ENCODE measurements at regions not wholly inside any gene's neighbourhood (a gene's known extent, or its start where the extent isn't known, plus 50 kb on each side); places are given as distances from the start of the nearest gene placed in this dataset.
A peak's percentile ranks its signal among the peaks of the same experiment; 100 is the strongest.
"Not testable (repeated sequence)": the region's sequence is repeated elsewhere in the genome, so short reads cannot be mapped to it uniquely, and the experiment has no call there.

GRCh38 chr1:222182641-222183040 is 365.3 kb downstream of the HHIPL2 start:
- Histone ChIP-seq H3K27me3 (ENCODE audit: control insufficient read depth in 1 of 2, insufficient read depth in 2 of 2, low read length in 1 of 2) (no peaks in the 10 kb centered on the region), H3K9me3 (ENCODE audit: control insufficient read depth, low read length) (no peaks in the 10 kb centered on the region), H3K27ac (ENCODE audit: low read depth in 1 of 2, low read length in 2 of 2) (no peak overlapping the region), H3K36me3 (ENCODE audit: control insufficient read depth in 1 of 2, insufficient read depth in 2 of 2, low read length in 1 of 2) (no peaks in the 10 kb centered on the region), H3K4me1 (ENCODE audit: control insufficient read depth in 1 of 2, insufficient read depth in 2 of 2, low read length in 2 of 2) (no peaks in the 10 kb centered on the region), H3K4me3 (ENCODE audit: low read length in 2 of 2) (no peak overlapping the region)
- no peak for ATAC-seq (ENCODE audit: low FRiP score)
- no peak for DNase-seq
- intact Hi-C loops (cut with DNase I), result no loop called here

- H3K4me1 ChIP-seq (ENCODE audit: control insufficient read depth in 1 of 2, insufficient read depth in 2 of 2, low read length in 2 of 2), result no peaks in the 10 kb centered on the region
- no peaks in the 10 kb centered on the region for H3K9me3 ChIP-seq (ENCODE audit: control insufficient read depth, low read length)
- H3K4me3 ChIP-seq (ENCODE audit: low read length in 2 of 2), result no peak overlapping the region
- ATAC-seq (ENCODE audit: low FRiP score) (no peak), DNase-seq (no peak)
- H3K36me3 ChIP-seq (ENCODE audit: control insufficient read depth in 1 of 2, insufficient read depth in 2 of 2, low read length in 1 of 2), result no peaks in the 10 kb centered on the region
- 57 to 92% methylated on average over 1 of the region's 1 CpG for WGBS, 2 donors
- no peak overlapping the region for H3K27ac ChIP-seq (ENCODE audit: low read depth in 1 of 2, low read length in 2 of 2)
- intact Hi-C loops (cut with DNase I), result no loop called here
- H3K27me3 ChIP-seq (ENCODE audit: control insufficient read depth in 1 of 2, insufficient read depth in 2 of 2, low read length in 1 of 2), result no peaks in the 10 kb centered on the region
These were observed 366.7 kb downstream of the HHIPL2 start for GRCh38 chr1:222181191-222181590.

- H3K36me3 ChIP-seq (ENCODE audit: control insufficient read depth in 1 of 2, insufficient read depth in 2 of 2, low read length in 1 of 2); intact Hi-C loops (cut with DNase I); H3K4me1 ChIP-seq (ENCODE audit: control insufficient read depth in 1 of 2, insufficient read depth in 2 of 2, low read length in 2 of 2); ATAC-seq (ENCODE audit: low FRiP score); DNase-seq; H3K27ac ChIP-seq (ENCODE audit: low read depth in 1 of 2, low read length in 2 of 2); H3K27me3 ChIP-seq (ENCODE audit: control insufficient read depth in 1 of 2, insufficient read depth in 2 of 2, low read length in 1 of 2); H3K9me3 ChIP-seq (ENCODE audit: control insufficient read depth, low read length); H3K4me3 ChIP-seq (ENCODE audit: low read length in 2 of 2): not testable (repeated sequence)
- 55 to 62% methylated on average over 4 of the region's 4 CpGs for WGBS, 2 donors
These were observed 370.4 kb downstream of the HHIPL2 start for GRCh38 chr1:222177496-222177895.

GRCh38 chr1:222171005-222171404 is 376.9 kb downstream of the HHIPL2 start:
- intact Hi-C loops (cut with DNase I), result no loop called here
- ATAC-seq (ENCODE audit: low FRiP score), result peak; percentile 36
- H3K9me3 ChIP-seq (ENCODE audit: control insufficient read depth, low read length), result peaks cover 4% of the 10 kb centered on the region

GRCh38 chr1:222168621-222169020 is 379.3 kb downstream of the HHIPL2 start:
- no peak for ATAC-seq (ENCODE audit: low FRiP score)
- Histone ChIP-seq H3K27me3 (ENCODE audit: control insufficient read depth in 1 of 2, insufficient read depth in 2 of 2, low read length in 1 of 2) (no peaks in the 10 kb centered on the region), H3K36me3 (ENCODE audit: control insufficient read depth in 1 of 2, insufficient read depth in 2 of 2, low read length in 1 of 2) (no peaks in the 10 kb centered on the region), H3K4me1 (ENCODE audit: control insufficient read depth in 1 of 2, insufficient read depth in 2 of 2, low read length in 2 of 2) (no peaks in the 10 kb centered on the region), H3K9me3 (ENCODE audit: control insufficient read depth, low read length) (peaks cover 4% of the 10 kb centered on the region), H3K4me3 (ENCODE audit: low read length in 2 of 2) (no peak overlapping the region), H3K27ac (ENCODE audit: low read depth in 1 of 2, low read length in 2 of 2) (no peak overlapping the region)
- intact Hi-C loops (cut with DNase I), result no loop called here
- 63 to 64% methylated on average over 1 of the region's 1 CpG for WGBS, 2 donors
- no peak for DNase-seq

More at GRCh38 chr1:222171005-222171404, 376.9 kb downstream of the HHIPL2 start:
- H3K4me1 ChIP-seq (ENCODE audit: control insufficient read depth in 1 of 2, insufficient read depth in 2 of 2, low read length in 2 of 2), result no peaks in the 10 kb centered on the region
- no peaks in the 10 kb centered on the region for H3K27me3 ChIP-seq (ENCODE audit: control insufficient read depth in 1 of 2, insufficient read depth in 2 of 2, low read length in 1 of 2)
- H3K27ac ChIP-seq (ENCODE audit: low read depth in 1 of 2, low read length in 2 of 2), result no peak overlapping the region
- no peaks in the 10 kb centered on the region for H3K36me3 ChIP-seq (ENCODE audit: control insufficient read depth in 1 of 2, insufficient read depth in 2 of 2, low read length in 1 of 2)
- DNase-seq, result no peak
- 49 to 50% methylated on average over 2 of the region's 2 CpGs for WGBS, 2 donors
- no peak overlapping the region for H3K4me3 ChIP-seq (ENCODE audit: low read length in 2 of 2)

- intact Hi-C loops (cut with DNase I), result no loop called here
These were observed 380.0 kb downstream of the HHIPL2 start for GRCh38 chr1:222167896-222168295.

GRCh38 chr1:222167111-222167510 is 380.8 kb downstream of the HHIPL2 start:
- Histone ChIP-seq H3K4me3 (ENCODE audit: low read length in 2 of 2) (no peak overlapping the region), H3K4me1 (ENCODE audit: control insufficient read depth in 1 of 2, insufficient read depth in 2 of 2, low read length in 2 of 2) (no peaks in the 10 kb centered on the region), H3K9me3 (ENCODE audit: control insufficient read depth, low read length) (peaks cover 4% of the 10 kb centered on the region), H3K36me3 (ENCODE audit: control insufficient read depth in 1 of 2, insufficient read depth in 2 of 2, low read length in 1 of 2) (no peaks in the 10 kb centered on the region), H3K27ac (ENCODE audit: low read depth in 1 of 2, low read length in 2 of 2) (no peak overlapping the region), H3K27me3 (ENCODE audit: control insufficient read depth in 1 of 2, insufficient read depth in 2 of 2, low read length in 1 of 2) (no peaks in the 10 kb centered on the region)
- ATAC-seq (ENCODE audit: low FRiP score), result no peak
- 59 to 65% methylated on average over 3 of the region's 3 CpGs for WGBS, 2 donors
- intact Hi-C loops (cut with DNase I), result no loop called here
- DNase-seq, result no peak

More at GRCh38 chr1:222167896-222168295, 380.0 kb downstream of the HHIPL2 start:
- ATAC-seq (ENCODE audit: low FRiP score) (no peak), DNase-seq (no peak)
- H3K36me3 ChIP-seq (ENCODE audit: control insufficient read depth in 1 of 2, insufficient read depth in 2 of 2, low read length in 1 of 2), result no peaks in the 10 kb centered on the region
- peaks cover 4% of the 10 kb centered on the region for H3K9me3 ChIP-seq (ENCODE audit: control insufficient read depth, low read length)
- no peaks in the 10 kb centered on the region for H3K27me3 ChIP-seq (ENCODE audit: control insufficient read depth in 1 of 2, insufficient read depth in 2 of 2, low read length in 1 of 2)
- 62 to 64% methylated on average over 1 of the region's 1 CpG for WGBS, 2 donors
- no peak overlapping the region for H3K27ac ChIP-seq (ENCODE audit: low read depth in 1 of 2, low read length in 2 of 2)
- no peak overlapping the region for H3K4me3 ChIP-seq (ENCODE audit: low read length in 2 of 2)
- no peaks in the 10 kb centered on the region for H3K4me1 ChIP-seq (ENCODE audit: control insufficient read depth in 1 of 2, insufficient read depth in 2 of 2, low read length in 2 of 2)

GRCh38 chr1:222165629-222166028 is 382.3 kb downstream of the HHIPL2 start:
- Histone ChIP-seq H3K36me3 (ENCODE audit: control insufficient read depth in 1 of 2, insufficient read depth in 2 of 2, low read length in 1 of 2) (no peaks in the 10 kb centered on the region), H3K9me3 (ENCODE audit: control insufficient read depth, low read length) (peaks cover 2% of the 10 kb centered on the region), H3K27ac (ENCODE audit: low read depth in 1 of 2, low read length in 2 of 2) (no peak overlapping the region), H3K4me1 (ENCODE audit: control insufficient read depth in 1 of 2, insufficient read depth in 2 of 2, low read length in 2 of 2) (no peaks in the 10 kb centered on the region), H3K4me3 (ENCODE audit: low read length in 2 of 2) (no peak overlapping the region), H3K27me3 (ENCODE audit: control insufficient read depth in 1 of 2, insufficient read depth in 2 of 2, low read length in 1 of 2) (no peaks in the 10 kb centered on the region)
- DNase-seq (no peak), ATAC-seq (ENCODE audit: low FRiP score) (no peak)
- WGBS, 2 donors, result 35 to 46% methylated on average over 3 of the region's 3 CpGs
- intact Hi-C loops (cut with DNase I), result no loop called here

- no peaks in the 10 kb centered on the region for H3K36me3 ChIP-seq (ENCODE audit: control insufficient read depth in 1 of 2, insufficient read depth in 2 of 2, low read length in 1 of 2)
- DNase-seq (no peak), ATAC-seq (ENCODE audit: low FRiP score) (no peak)
- H3K4me3 ChIP-seq (ENCODE audit: low read length in 2 of 2), result no peak overlapping the region
- H3K9me3 ChIP-seq (ENCODE audit: control insufficient read depth, low read length), result no peaks in the 10 kb centered on the region
- 12 to 13% methylated on average over 2 of the region's 2 CpGs for WGBS, 2 donors
- no peaks in the 10 kb centered on the region for H3K4me1 ChIP-seq (ENCODE audit: control insufficient read depth in 1 of 2, insufficient read depth in 2 of 2, low read length in 2 of 2)
- no peaks in the 10 kb centered on the region for H3K27me3 ChIP-seq (ENCODE audit: control insufficient read depth in 1 of 2, insufficient read depth in 2 of 2, low read length in 1 of 2)
- intact Hi-C loops (cut with DNase I), result no loop called here
- H3K27ac ChIP-seq (ENCODE audit: low read depth in 1 of 2, low read length in 2 of 2), result no peak overlapping the region
These were observed 384.0 kb downstream of the HHIPL2 start for GRCh38 chr1:222163895-222164294.
